ENCODE measurements at regions not wholly inside any gene's neighbourhood (a gene's known extent, or its start where the extent isn't known, plus 50 kb on each side); places are given as distances from the start of the nearest gene placed in this dataset.

GRCh38 chr2:226334981-226335720, 464.5 kb downstream of the IRS1 start:
- DNase-seq (ENCODE audit: low read depth, low spot score): no peak
- no peak overlapping the region for H3K4me3 ChIP-seq (ENCODE audit: insufficient read length, low read depth)
- TF ChIP-seq YY1 (IDR thresholded peaks at IDR 0.05; ENCODE audit: insufficient read depth, insufficient read length) (no peak), ZNF274 (IDR thresholded peaks at IDR 0.05; ENCODE audit: low read depth, low read length) (no peak), SUZ12 (IDR thresholded peaks at IDR 0.05; ENCODE audit: extremely low read depth, insufficient read depth, insufficient read length) (no peak)
- H3K9me3 ChIP-seq (ENCODE audit: insufficient read depth, low read length): no peaks in the 10 kb centered on the region
- no peaks in the 10 kb centered on the region for H3K36me3 ChIP-seq (ENCODE audit: insufficient read depth, insufficient read length, low read length)
- no peaks in the 10 kb centered on the region for H3K4me1 ChIP-seq (ENCODE audit: insufficient read depth, insufficient read length)
- H3K27me3 ChIP-seq (ENCODE audit: insufficient read depth, insufficient read length): no peaks in the 10 kb centered on the region
- H3K9ac ChIP-seq (ENCODE audit: insufficient read length, low read depth): no peak overlapping the region

- Histone ChIP-seq H3K9me3 (ENCODE audit: insufficient read depth, low read length) (no peaks in the 10 kb centered on the region), H3K9ac (ENCODE audit: insufficient read length, low read depth) (no peak overlapping the region), H3K27me3 (ENCODE audit: insufficient read depth, insufficient read length) (no peaks in the 10 kb centered on the region), H3K4me1 (ENCODE audit: insufficient read depth, insufficient read length) (no peaks in the 10 kb centered on the region), H3K4me3 (ENCODE audit: insufficient read length, low read depth) (no peak overlapping the region), H3K36me3 (ENCODE audit: insufficient read depth, insufficient read length, low read length) (no peaks in the 10 kb centered on the region)
- no peak for DNase-seq (ENCODE audit: low read depth, low spot score)
- TF ChIP-seq SUZ12 (IDR thresholded peaks at IDR 0.05; ENCODE audit: extremely low read depth, insufficient read depth, insufficient read length): no peak
- TF ChIP-seq YY1 (IDR thresholded peaks at IDR 0.05; ENCODE audit: insufficient read depth, insufficient read length): no peak
- TF ChIP-seq ZNF274 (IDR thresholded peaks at IDR 0.05; ENCODE audit: low read depth, low read length): no peak
Observed at GRCh38 chr2:226333388-226333787, 466.2 kb downstream of the IRS1 start.

GRCh38 chr2:226330206-226330605, 469.4 kb downstream of the IRS1 start:
- Histone ChIP-seq H3K9me3 (ENCODE audit: insufficient read depth, low read length) (no peaks in the 10 kb centered on the region), H3K36me3 (ENCODE audit: insufficient read depth, insufficient read length, low read length) (no peaks in the 10 kb centered on the region), H3K4me1 (ENCODE audit: insufficient read depth, insufficient read length) (no peaks in the 10 kb centered on the region), H3K4me3 (ENCODE audit: insufficient read length, low read depth) (no peak overlapping the region), H3K9ac (ENCODE audit: insufficient read length, low read depth) (no peak overlapping the region), H3K27me3 (ENCODE audit: insufficient read depth, insufficient read length) (no peaks in the 10 kb centered on the region)
- TF ChIP-seq YY1 (IDR thresholded peaks at IDR 0.05; ENCODE audit: insufficient read depth, insufficient read length): no peak
- no peak for TF ChIP-seq SUZ12 (IDR thresholded peaks at IDR 0.05; ENCODE audit: extremely low read depth, insufficient read depth, insufficient read length)
- TF ChIP-seq ZNF274 (IDR thresholded peaks at IDR 0.05; ENCODE audit: low read depth, low read length): no peak
- no peak for DNase-seq (ENCODE audit: low read depth, low spot score)

GRCh38 chr2:226329180-226329579, 470.4 kb downstream of the IRS1 start:
- no peaks in the 10 kb centered on the region for H3K36me3 ChIP-seq (ENCODE audit: insufficient read depth, insufficient read length, low read length)
- no peaks in the 10 kb centered on the region for H3K9me3 ChIP-seq (ENCODE audit: insufficient read depth, low read length)
- TF ChIP-seq SUZ12 (IDR thresholded peaks at IDR 0.05; ENCODE audit: extremely low read depth, insufficient read depth, insufficient read length): no peak
- no peak for TF ChIP-seq ZNF274 (IDR thresholded peaks at IDR 0.05; ENCODE audit: low read depth, low read length)
- no peak for TF ChIP-seq YY1 (IDR thresholded peaks at IDR 0.05; ENCODE audit: insufficient read depth, insufficient read length)
- H3K27me3 ChIP-seq (ENCODE audit: insufficient read depth, insufficient read length): no peaks in the 10 kb centered on the region
- no peak for DNase-seq (ENCODE audit: low read depth, low spot score)
- H3K9ac ChIP-seq (ENCODE audit: insufficient read length, low read depth): no peak overlapping the region
- H3K4me1 ChIP-seq (ENCODE audit: insufficient read depth, insufficient read length): no peaks in the 10 kb centered on the region
- no peak overlapping the region for H3K4me3 ChIP-seq (ENCODE audit: insufficient read length, low read depth)

- H3K9ac ChIP-seq (ENCODE audit: insufficient read length, low read depth): no peak overlapping the region
Observed at GRCh38 chr2:226327830-226328229, 471.8 kb downstream of the IRS1 start.

GRCh38 chr2:226325526-226325925, 474.1 kb downstream of the IRS1 start:
- Histone ChIP-seq H3K9ac (ENCODE audit: insufficient read length, low read depth) (no peak overlapping the region), H3K27me3 (ENCODE audit: insufficient read depth, insufficient read length) (no peaks in the 10 kb centered on the region)

More at GRCh38 chr2:226327830-226328229, 471.8 kb downstream of the IRS1 start:
- H3K4me1 ChIP-seq (ENCODE audit: insufficient read depth, insufficient read length): no peaks in the 10 kb centered on the region
- H3K4me3 ChIP-seq (ENCODE audit: insufficient read length, low read depth): no peak overlapping the region
- no peak for DNase-seq (ENCODE audit: low read depth, low spot score)
- H3K27me3 ChIP-seq (ENCODE audit: insufficient read depth, insufficient read length): no peaks in the 10 kb centered on the region
- no peaks in the 10 kb centered on the region for H3K9me3 ChIP-seq (ENCODE audit: insufficient read depth, low read length)
- H3K36me3 ChIP-seq (ENCODE audit: insufficient read depth, insufficient read length, low read length): no peaks in the 10 kb centered on the region
- no peak for TF ChIP-seq YY1 (IDR thresholded peaks at IDR 0.05; ENCODE audit: insufficient read depth, insufficient read length)
- TF ChIP-seq SUZ12 (IDR thresholded peaks at IDR 0.05; ENCODE audit: extremely low read depth, insufficient read depth, insufficient read length): no peak
- TF ChIP-seq ZNF274 (IDR thresholded peaks at IDR 0.05; ENCODE audit: low read depth, low read length): no peak

GRCh38 chr2:226320076-226320948, 479.3 kb downstream of the IRS1 start:
- Histone ChIP-seq H3K9me3 (ENCODE audit: insufficient read depth, low read length) (no peaks in the 10 kb centered on the region), H3K36me3 (ENCODE audit: insufficient read depth, insufficient read length, low read length) (no peaks in the 10 kb centered on the region), H3K27me3 (ENCODE audit: insufficient read depth, insufficient read length) (no peaks in the 10 kb centered on the region), H3K4me1 (ENCODE audit: insufficient read depth, insufficient read length) (no peaks in the 10 kb centered on the region), H3K9ac (ENCODE audit: insufficient read length, low read depth) (no peak overlapping the region), H3K4me3 (ENCODE audit: insufficient read length, low read depth) (no peak overlapping the region)
- TF ChIP-seq SUZ12 (IDR thresholded peaks at IDR 0.05; ENCODE audit: extremely low read depth, insufficient read depth, insufficient read length): no peak
- TF ChIP-seq ZNF274 (IDR thresholded peaks at IDR 0.05; ENCODE audit: low read depth, low read length): no peak
- no peak for TF ChIP-seq YY1 (IDR thresholded peaks at IDR 0.05; ENCODE audit: insufficient read depth, insufficient read length)
- DNase-seq (ENCODE audit: low read depth, low spot score): no peak

More at GRCh38 chr2:226325526-226325925, 474.1 kb downstream of the IRS1 start:
- no peak for DNase-seq (ENCODE audit: low read depth, low spot score)
- H3K36me3 ChIP-seq (ENCODE audit: insufficient read depth, insufficient read length, low read length): no peaks in the 10 kb centered on the region
- no peak overlapping the region for H3K4me3 ChIP-seq (ENCODE audit: insufficient read length, low read depth)
- H3K9me3 ChIP-seq (ENCODE audit: insufficient read depth, low read length): no peaks in the 10 kb centered on the region
- TF ChIP-seq YY1 (IDR thresholded peaks at IDR 0.05; ENCODE audit: insufficient read depth, insufficient read length) (no peak), ZNF274 (IDR thresholded peaks at IDR 0.05; ENCODE audit: low read depth, low read length) (no peak), SUZ12 (IDR thresholded peaks at IDR 0.05; ENCODE audit: extremely low read depth, insufficient read depth, insufficient read length) (no peak)
- H3K4me1 ChIP-seq (ENCODE audit: insufficient read depth, insufficient read length): no peaks in the 10 kb centered on the region
